ENCODE measurements at regions not wholly inside any gene's neighbourhood (a gene's known extent, or its start where the extent isn't known, plus 50 kb on each side); places are given as distances from the start of the nearest gene placed in this dataset.
A peak's percentile ranks its signal among the peaks of the same experiment; 100 is the strongest.
"Not testable (repeated sequence)": the region's sequence is repeated elsewhere in the genome, so short reads cannot be mapped to it uniquely, and the experiment has no call there.

- POLR2A ChIA-PET, result no interaction called here
- Histone ChIP-seq H3K9me3 (ENCODE audit: control extremely low read depth in 1 of 3, control insufficient read depth in 2 of 3, insufficient read depth in 1 of 3, low read length in 2 of 3) (peaks cover 2 to 11% (median 9%) of the 10 kb centered on the region in 3 donors), H3K4me3 (ENCODE audit: control extremely low read depth in 1 of 5, extremely low read depth in 1 of 5, insufficient read depth in 1 of 5, low read depth in 2 of 5, low read length in 4 of 5) (no peak overlapping the region), H4K20me1 (ENCODE audit: control insufficient read depth, insufficient read depth, low read length, poor library complexity, severe bottlenecking) (no peaks in the 10 kb centered on the region), H3K79me2 (ENCODE audit: control insufficient read depth, insufficient read depth, low read length) (no peaks in the 10 kb centered on the region), H3K9ac (ENCODE audit: low read length) (no peak overlapping the region), H3K36me3 (replicated peaks in 1 of 2; ENCODE audit: control extremely low read depth in 1 of 2, control insufficient read depth in 1 of 2, extremely low read depth in 1 of 2, insufficient read depth in 2 of 2, low read length in 1 of 2) (no peaks in the 10 kb centered on the region), H3K4me2 (replicated peaks; ENCODE audit: low read depth, low read length, poor library complexity, severe bottlenecking) (no peak overlapping the region), H3K4me1 (ENCODE audit: control insufficient read depth in 2 of 2, insufficient read depth in 2 of 2, low read length in 2 of 2) (peaks cover 14 to 16% of the 10 kb centered on the region in 2 donors), H3K27me3 (replicated peaks in 1 of 4; ENCODE audit: control extremely low read depth in 1 of 4, control insufficient read depth in 3 of 4, insufficient read depth in 4 of 4, low read length in 3 of 4) (no peaks in the 10 kb centered on the region), H3K27ac (ENCODE audit: low read length in 2 of 2) (no peak overlapping the region), H2AFZ (ENCODE audit: insufficient read depth, low read depth, low read length, poor library complexity, severe bottlenecking) (no peak overlapping the region)
- DNase-seq (no peak), ATAC-seq (ENCODE audit: low read depth) (no peak)
- H3K9me3 Mint-ChIP-seq (ENCODE audit: insufficient read depth), result peaks cover 10% of the 10 kb centered on the region
- peaks cover 20% of the 10 kb centered on the region for H3K4me1 Mint-ChIP-seq
- H3K27ac Mint-ChIP-seq, result peak overlapping the region; percentile 6
- intact Hi-C loops (cut with micrococcal nuclease), result no loop called here
- CTCF ChIA-PET, result no interaction called here
- no peak overlapping the region for H3K4me3 Mint-ChIP-seq
- no peaks in the 10 kb centered on the region for H3K27me3 Mint-ChIP-seq
- TF ChIP-seq, protein P1, sequence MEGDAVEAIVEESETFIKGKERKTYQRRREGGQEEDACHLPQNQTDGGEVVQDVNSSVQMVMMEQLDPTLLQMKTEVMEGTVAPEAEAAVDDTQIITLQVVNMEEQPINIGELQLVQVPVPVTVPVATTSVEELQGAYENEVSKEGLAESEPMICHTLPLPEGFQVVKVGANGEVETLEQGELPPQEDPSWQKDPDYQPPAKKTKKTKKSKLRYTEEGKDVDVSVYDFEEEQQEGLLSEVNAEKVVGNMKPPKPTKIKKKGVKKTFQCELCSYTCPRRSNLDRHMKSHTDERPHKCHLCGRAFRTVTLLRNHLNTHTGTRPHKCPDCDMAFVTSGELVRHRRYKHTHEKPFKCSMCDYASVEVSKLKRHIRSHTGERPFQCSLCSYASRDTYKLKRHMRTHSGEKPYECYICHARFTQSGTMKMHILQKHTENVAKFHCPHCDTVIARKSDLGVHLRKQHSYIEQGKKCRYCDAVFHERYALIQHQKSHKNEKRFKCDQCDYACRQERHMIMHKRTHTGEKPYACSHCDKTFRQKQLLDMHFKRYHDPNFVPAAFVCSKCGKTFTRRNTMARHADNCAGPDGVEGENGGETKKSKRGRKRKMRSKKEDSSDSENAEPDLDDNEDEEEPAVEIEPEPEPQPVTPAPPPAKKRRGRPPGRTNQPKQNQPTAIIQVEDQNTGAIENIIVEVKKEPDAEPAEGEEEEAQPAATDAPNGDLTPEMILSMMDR (IDR thresholded peaks at IDR 0.05), result no peak
- TF ChIP-seq EZH2 (IDR thresholded peaks at IDR 0.05; ENCODE audit: borderline replicate concordance, insufficient read depth, low read depth, low read length, poor library complexity, severe bottlenecking), result no peak
These were observed 169.6 kb upstream of the NDUFV2 start for GRCh38 chr18:8932866-8933265.

GRCh38 chr18:8933714-8934284 lies 168.7 kb upstream of the NDUFV2 start:
- TF ChIP-seq EZH2 (IDR thresholded peaks at IDR 0.05; ENCODE audit: borderline replicate concordance, insufficient read depth, low read depth, low read length, poor library complexity, severe bottlenecking), result no peak
- TF ChIP-seq, protein P1 (IDR thresholded peaks at IDR 0.05), result no peak
- Histone ChIP-seq H3K4me3 (ENCODE audit: control extremely low read depth in 1 of 5, extremely low read depth in 1 of 5, insufficient read depth in 1 of 5, low read depth in 2 of 5, low read length in 4 of 5) (no peak overlapping the region), H3K4me2 (replicated peaks; ENCODE audit: low read depth, low read length, poor library complexity, severe bottlenecking) (no peak overlapping the region), H3K27ac (ENCODE audit: low read length in 2 of 2) (no peak overlapping the region), H3K27me3 (replicated peaks in 1 of 4; ENCODE audit: control extremely low read depth in 1 of 4, control insufficient read depth in 3 of 4, insufficient read depth in 4 of 4, low read length in 3 of 4) (no peaks in the 10 kb centered on the region), H3K79me2 (ENCODE audit: control insufficient read depth, insufficient read depth, low read length) (no peaks in the 10 kb centered on the region), H3K36me3 (replicated peaks in 1 of 2; ENCODE audit: control extremely low read depth in 1 of 2, control insufficient read depth in 1 of 2, extremely low read depth in 1 of 2, insufficient read depth in 2 of 2, low read length in 1 of 2) (no peaks in the 10 kb centered on the region), H2AFZ (ENCODE audit: insufficient read depth, low read depth, low read length, poor library complexity, severe bottlenecking) (no peak overlapping the region), H3K4me1 (ENCODE audit: control insufficient read depth in 2 of 2, insufficient read depth in 2 of 2, low read length in 2 of 2) (peaks cover 19 to 26% of the 10 kb centered on the region in 2 donors), H3K9ac (ENCODE audit: low read length) (no peak overlapping the region), H3K9me3 (ENCODE audit: control extremely low read depth in 1 of 3, control insufficient read depth in 2 of 3, insufficient read depth in 1 of 3, low read length in 2 of 3) (peaks cover 2 to 10% (median 9%) of the 10 kb centered on the region in 3 donors), H4K20me1 (ENCODE audit: control insufficient read depth, insufficient read depth, low read length, poor library complexity, severe bottlenecking) (no peaks in the 10 kb centered on the region)
- Mint-ChIP-seq H3K27ac (no peak overlapping the region), H3K4me3 (no peak overlapping the region), H3K4me1 (peaks cover 27% of the 10 kb centered on the region), H3K27me3 (no peaks in the 10 kb centered on the region), H3K9me3 (ENCODE audit: insufficient read depth) (peaks cover 9% of the 10 kb centered on the region)
- ChIA-PET POLR2A (no interaction called here), CTCF (no interaction called here)
- ATAC-seq (ENCODE audit: low read depth) (no peak), DNase-seq (no peak)
- intact Hi-C loops (cut with micrococcal nuclease), result no loop called here
- WGBS (ENCODE audit: insufficient coverage), result no CpG with 5 or more reads among the region's 1 CpG

GRCh38 chr18:8935346-8935745 lies 167.2 kb upstream of the NDUFV2 start:
- DNase-seq; H3K4me2 ChIP-seq (replicated peaks; ENCODE audit: low read depth, low read length, poor library complexity, severe bottlenecking); H3K27ac ChIP-seq (ENCODE audit: low read length in 2 of 2); intact Hi-C loops (cut with micrococcal nuclease); H3K79me2 ChIP-seq (ENCODE audit: control insufficient read depth, insufficient read depth, low read length); H4K20me1 ChIP-seq (ENCODE audit: control insufficient read depth, insufficient read depth, low read length, poor library complexity, severe bottlenecking); H3K9ac ChIP-seq (ENCODE audit: low read length); CTCF ChIA-PET; H3K4me3 ChIP-seq (ENCODE audit: control extremely low read depth in 1 of 5, extremely low read depth in 1 of 5, insufficient read depth in 1 of 5, low read depth in 2 of 5, low read length in 4 of 5); H3K27me3 Mint-ChIP-seq; H3K27me3 ChIP-seq (replicated peaks in 1 of 4; ENCODE audit: control extremely low read depth in 1 of 4, control insufficient read depth in 3 of 4, insufficient read depth in 4 of 4, low read length in 3 of 4); H2AFZ ChIP-seq (ENCODE audit: insufficient read depth, low read depth, low read length, poor library complexity, severe bottlenecking); POLR2A ChIA-PET; H3K36me3 ChIP-seq (replicated peaks in 1 of 2; ENCODE audit: control extremely low read depth in 1 of 2, control insufficient read depth in 1 of 2, extremely low read depth in 1 of 2, insufficient read depth in 2 of 2, low read length in 1 of 2); H3K9me3 ChIP-seq (ENCODE audit: control extremely low read depth in 1 of 3, control insufficient read depth in 2 of 3, insufficient read depth in 1 of 3, low read length in 2 of 3); ATAC-seq (ENCODE audit: low read depth); H3K9me3 Mint-ChIP-seq (ENCODE audit: insufficient read depth); H3K4me3 Mint-ChIP-seq; H3K27ac Mint-ChIP-seq: not testable (repeated sequence)
- 97% methylated on average over 16 of the region's 24 CpGs for WGBS (ENCODE audit: insufficient coverage)
- H3K4me1 Mint-ChIP-seq, result peaks cover 33% of the 10 kb centered on the region
- peaks cover 25 to 32% of the 10 kb centered on the region in 2 donors for H3K4me1 ChIP-seq (ENCODE audit: control insufficient read depth in 2 of 2, insufficient read depth in 2 of 2, low read length in 2 of 2)
